Naive thymus-derived CD4-positive, alpha-beta T cell (primary cell): ENCODE measurements at regions not wholly inside any gene's neighbourhood (a gene's known extent, or its start where the extent isn't known, plus 50 kb on each side); places are given as distances from the start of the nearest gene placed in this dataset.

Source experiments
- ATAC-seq: fragments of 150-1000 bp; cut with Tn5 transposase; 2 replicates; pipeline ENCODE4 v1.10.0; 2021; ENCODE audit warnings: mild to moderate bottlenecking, moderate library complexity
- CTCF ChIA-PET: fragments of 350-600 bp; sonication (Branson Sonifier 250); formaldehyde crosslinking; loops from one replicate; lab custom pipeline; 2021; ENCODE audit warnings: antibody characterized with exemption; lab: Charles Lee
- POLR2A ChIA-PET: fragments of 350-600 bp; sonication (Branson Sonifier 250); formaldehyde crosslinking; loops from one replicate; lab custom pipeline; 2021; ENCODE audit warnings: antibody characterized with exemption, inconsistent platforms; lab: Charles Lee
- DNase-seq, 9 donors: peaks; one replicate each; pipeline versions ENCODE4 v3.0.0 to v3.0.0-alpha.2; 2020 to 2022; ENCODE audit warnings: mixed read lengths in 1 of 9
- H3K27ac ChIP-seq: one replicate; pipeline ENCODE4 v1.7.0; 2013; ENCODE audit warnings: mild to moderate bottlenecking, low read depth, low read length, moderate library complexity
- H3K27me3 ChIP-seq, 2 donors: one replicate each; pipeline ENCODE4 v1.7.0; 2013; ENCODE audit warnings: low read length in 2 of 2, mild to moderate bottlenecking in 2 of 2, moderate library complexity in 2 of 2; ENCODE audit not compliant: control insufficient read depth in 2 of 2, insufficient read depth in 2 of 2
- H3K36me3 ChIP-seq, 3 experiments: 1 replicate in 2 of 3; 2 replicates in 1 of 3; pipeline ENCODE4 v1.7.0; 2013; ENCODE audit warnings: low read length in 3 of 3, mild to moderate bottlenecking in 3 of 3, moderate library complexity in 1 of 3; ENCODE audit not compliant: insufficient read depth in 3 of 3, control insufficient read depth in 2 of 3
- H3K4me1 ChIP-seq, 2 donors: one replicate each; pipeline ENCODE4 v1.7.0; 2013; ENCODE audit warnings: low read length in 2 of 2, mild to moderate bottlenecking in 2 of 2, moderate library complexity in 1 of 2; ENCODE audit not compliant: control insufficient read depth in 2 of 2, insufficient read depth in 2 of 2
- H3K4me3 ChIP-seq: 2 replicates; pipeline ENCODE4 v1.7.0; 2013; ENCODE audit warnings: mild to moderate bottlenecking, low read length
- H3K9me3 ChIP-seq, 3 experiments: 1 replicate in 2 of 3; 2 replicates in 1 of 3; pipeline ENCODE4 v1.7.0; 2013; ENCODE audit warnings: low read length in 3 of 3; ENCODE audit not compliant: control insufficient read depth in 2 of 3
- H3K27ac Mint-ChIP-seq, 9 donors: one replicate each; pipeline ENCODE4 v1.8.0; 2020 to 2022; ENCODE audit warnings: mixed read lengths in 9 of 9, mild to moderate bottlenecking in 8 of 9, moderate library complexity in 5 of 9, inconsistent platforms in 2 of 9
- H3K27me3 Mint-ChIP-seq, 5 donors: one replicate each; pipeline ENCODE4 v1.8.0; 2021 to 2022; ENCODE audit warnings: mixed read lengths in 5 of 5, mild to moderate bottlenecking in 1 of 5
- H3K36me3 Mint-ChIP-seq, 5 donors: one replicate each; pipeline ENCODE4 v1.8.0; 2020 to 2022; ENCODE audit warnings: mixed read lengths in 5 of 5, mild to moderate bottlenecking in 3 of 5, inconsistent platforms in 1 of 5
- H3K4me1 Mint-ChIP-seq, 7 donors: one replicate each; pipeline ENCODE4 v1.8.0; 2020 to 2022; ENCODE audit warnings: mixed read lengths in 7 of 7, mild to moderate bottlenecking in 3 of 7, inconsistent platforms in 1 of 7
- H3K4me3 Mint-ChIP-seq, 10 donors: one replicate each; pipeline ENCODE4 v1.8.0; 2020 to 2022; ENCODE audit warnings: mild to moderate bottlenecking in 10 of 10, mixed read lengths in 10 of 10, moderate library complexity in 6 of 10, inconsistent platforms in 2 of 10
- H3K9me3 Mint-ChIP-seq, 11 donors: one replicate each; pipeline ENCODE4 v1.8.0; 2020 to 2022; ENCODE audit warnings: mixed read lengths in 11 of 11, mild to moderate bottlenecking in 4 of 11, inconsistent platforms in 1 of 11, moderate library complexity in 1 of 11
- intact Hi-C, 2 donors: fragments of 100-400 bp; cut with micrococcal nuclease; formaldehyde crosslinking; loops; one replicate each; pipeline ENCODE4 v1.15.1; 2023

DNA sequence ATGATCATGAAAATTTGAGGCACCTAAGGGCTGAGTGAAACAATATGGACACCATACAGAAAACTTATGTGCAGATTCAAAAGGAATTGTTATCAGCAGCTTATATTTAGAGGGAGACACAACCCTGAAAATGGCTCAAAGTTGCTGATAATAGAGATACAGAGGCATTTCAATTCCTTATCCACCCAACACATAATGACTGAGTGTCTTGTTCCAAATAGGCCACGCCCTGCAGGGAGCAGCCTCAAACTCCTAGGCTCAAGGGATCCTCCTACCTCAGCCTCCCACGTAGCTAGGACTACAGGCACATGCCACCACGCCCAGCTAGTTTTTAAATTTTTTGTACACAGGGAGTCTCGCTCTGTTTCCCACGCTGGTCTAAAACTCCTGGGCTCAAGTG, 79.0 kb downstream of the LBH start:
- Mint-ChIP-seq H3K27ac (peak overlapping the region in 6 of 9 donors; percentile 25 to 80 (median 69)), H3K36me3 (peaks cover 0 to 8% (median 6%) of the 10 kb centered on the region in 5 donors), H3K4me3 (peak overlapping the region in 5 of 10 donors; percentile 19 to 65 (median 51)), H3K9me3 (peaks cover 0 to 17% (median 4%) of the 10 kb centered on the region in 11 donors), H3K4me1 (peaks cover 23 to 63% (median 50%) of the 10 kb centered on the region in 7 donors), H3K27me3 (no peaks in the 10 kb centered on the region)
- H3K27ac ChIP-seq = no peak overlapping the region
- no peak for ATAC-seq
- H3K27me3 ChIP-seq = no peaks in the 10 kb centered on the region
- intact Hi-C loops = no loop called here
- no peak for DNase-seq
- peaks cover 6 to 30% of the 10 kb centered on the region in 2 donors for H3K4me1 ChIP-seq
- no peaks in the 10 kb centered on the region for H3K9me3 ChIP-seq
- POLR2A ChIA-PET = interaction anchor here (0.7 to 1.3 kb wide), 6 partner anchors 9 to 111 kb away, joined by 3 to 4 read pairs (median 3); no protein-coding TSS in a partner anchor
- CTCF ChIA-PET = interaction anchor here (0.6 to 1.0 kb wide), 2 partner anchors 70 to 153 kb away, joined by 3 read pairs; no protein-coding TSS in a partner anchor
- no peak overlapping the region for H3K4me3 ChIP-seq
- H3K36me3 ChIP-seq = no peaks in the 10 kb centered on the region

DNA sequence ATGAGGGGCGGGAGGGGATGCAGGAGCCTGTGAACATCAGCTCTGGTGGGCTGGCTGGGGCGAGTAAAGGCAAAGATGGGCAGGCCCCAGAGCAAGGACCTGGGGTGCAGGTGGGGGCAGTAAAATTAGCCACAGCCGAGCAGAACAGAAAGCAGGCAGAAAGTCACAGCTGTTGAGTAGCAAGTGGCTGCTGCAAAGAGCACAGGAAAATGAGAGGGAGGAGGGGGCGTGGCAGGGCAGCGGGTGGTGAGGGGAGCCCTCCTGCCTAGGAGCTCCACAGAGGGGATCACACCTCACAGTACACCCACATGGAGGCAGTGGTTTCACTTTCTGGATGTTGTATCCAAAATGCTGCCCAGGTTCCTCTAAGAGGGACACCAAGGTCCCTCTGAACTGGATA, 79.6 kb downstream of the LBH start:
- H3K4me3 Mint-ChIP-seq = peak overlapping the region in 8 of 10 donors; percentile 19 to 65 (median 49)
- H3K27ac ChIP-seq = no peak overlapping the region
- ATAC-seq = peak; percentile 12
- no peaks in the 10 kb centered on the region for H3K27me3 Mint-ChIP-seq
- ChIA-PET CTCF (interaction anchor here (0.6 to 1.0 kb wide), 2 partner anchors 71 to 153 kb away, joined by 3 read pairs; no protein-coding TSS in a partner anchor), POLR2A (interaction anchor here (0.7 to 1.3 kb wide), 5 partner anchors 9 to 111 kb away, joined by 3 to 4 read pairs (median 3); no protein-coding TSS in a partner anchor)
- H3K36me3 ChIP-seq = no peaks in the 10 kb centered on the region
- peaks cover 0 to 16% (median 4%) of the 10 kb centered on the region in 11 donors for H3K9me3 Mint-ChIP-seq
- no peak overlapping the region for H3K4me3 ChIP-seq
- peak overlapping the region; percentile 18 to 85 (median 65) for H3K27ac Mint-ChIP-seq
- H3K9me3 ChIP-seq = no peaks in the 10 kb centered on the region
- H3K4me1 Mint-ChIP-seq = peaks cover 28 to 66% (median 56%) of the 10 kb centered on the region in 7 donors
- H3K27me3 ChIP-seq = no peaks in the 10 kb centered on the region
- no peak for DNase-seq
- intact Hi-C loops = no loop called here
- peaks cover 0 to 11% (median 6%) of the 10 kb centered on the region in 5 donors for H3K36me3 Mint-ChIP-seq
- peaks cover 12 to 35% of the 10 kb centered on the region in 2 donors for H3K4me1 ChIP-seq

DNA sequence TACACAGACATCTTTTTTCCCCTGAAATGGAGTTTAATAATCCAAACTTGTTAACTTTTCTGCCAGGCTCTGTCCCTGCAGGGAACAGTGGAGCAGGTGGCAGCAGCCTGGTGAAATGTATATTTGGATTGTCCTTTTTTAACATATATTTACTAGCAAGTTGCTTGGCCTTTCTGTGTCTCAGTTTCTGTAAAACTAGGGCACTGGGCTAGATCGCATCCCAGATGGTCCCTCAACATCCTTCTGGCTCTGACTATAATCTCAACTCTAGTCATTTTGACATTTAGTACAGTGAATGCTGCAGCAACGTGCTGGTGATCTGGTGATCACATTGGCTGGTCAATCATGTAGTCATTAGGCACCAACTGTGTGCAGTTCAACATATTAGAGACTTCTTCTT, 80.4 kb downstream of the LBH start:
- H3K27me3 ChIP-seq = no peaks in the 10 kb centered on the region
- ATAC-seq = no peak
- Mint-ChIP-seq H3K27me3 (no peaks in the 10 kb centered on the region), H3K36me3 (peaks cover 0 to 16% (median 6%) of the 10 kb centered on the region in 5 donors), H3K27ac (peak overlapping the region in 3 of 9 donors; percentile 38 to 58 (median 55)), H3K9me3 (peaks cover 0 to 13% (median 4%) of the 10 kb centered on the region in 11 donors), H3K4me1 (peaks cover 35 to 73% (median 60%) of the 10 kb centered on the region in 7 donors), H3K4me3 (no peak overlapping the region)
- POLR2A ChIA-PET = interaction anchor here (0.7 kb wide), 1 partner anchor 13 kb away, joined by 3 read pairs; no protein-coding TSS in a partner anchor
- H3K9me3 ChIP-seq = no peaks in the 10 kb centered on the region
- H3K4me3 ChIP-seq = no peak overlapping the region
- CTCF ChIA-PET = no interaction called here
- peaks cover 15 to 43% of the 10 kb centered on the region in 2 donors for H3K4me1 ChIP-seq
- intact Hi-C loops = no loop called here
- no peak for DNase-seq
- no peaks in the 10 kb centered on the region for H3K36me3 ChIP-seq
- no peak overlapping the region for H3K27ac ChIP-seq

DNA sequence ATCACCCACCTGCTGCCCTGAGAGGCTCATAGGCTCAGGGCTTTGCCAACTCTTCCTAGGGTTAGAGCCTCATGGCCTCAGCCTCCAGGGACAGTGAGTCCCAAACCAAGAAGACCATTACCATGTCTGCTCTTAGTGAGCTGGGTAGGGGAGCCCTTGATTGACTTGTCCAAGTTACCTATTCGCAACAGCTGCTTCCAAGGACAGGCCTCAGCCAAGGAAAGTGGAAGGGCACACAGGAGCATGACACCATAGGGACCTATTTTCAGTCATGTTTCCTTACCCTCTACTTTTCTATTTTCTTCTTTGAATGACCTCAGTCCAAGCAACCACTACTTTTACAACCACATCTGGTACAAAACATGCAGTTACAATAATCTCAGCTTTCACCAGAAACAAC, 81.6 kb downstream of the LBH start:
- no peak for DNase-seq
- Mint-ChIP-seq H3K4me3 (no peak overlapping the region), H3K36me3 (peaks cover 0 to 16% (median 6%) of the 10 kb centered on the region in 5 donors), H3K27me3 (no peaks in the 10 kb centered on the region), H3K27ac (peak overlapping the region in 8 of 9 donors; percentile 17 to 76 (median 62)), H3K4me1 (peaks cover 37 to 79% (median 66%) of the 10 kb centered on the region in 7 donors), H3K9me3 (peaks cover 0 to 10% (median 4%) of the 10 kb centered on the region in 11 donors)
- H3K36me3 ChIP-seq = no peaks in the 10 kb centered on the region
- no peaks in the 10 kb centered on the region for H3K9me3 ChIP-seq
- POLR2A ChIA-PET = interaction anchor here (0.6 to 1.5 kb wide), 6 partner anchors 10 to 263 kb away, joined by 3 to 4 read pairs (median 3); no protein-coding TSS in a partner anchor
- no peak for ATAC-seq
- intact Hi-C loops = no loop called here
- CTCF ChIA-PET = no interaction called here
- H3K4me3 ChIP-seq = no peak overlapping the region
- H3K4me1 ChIP-seq = peaks cover 15 to 48% of the 10 kb centered on the region in 2 donors
- H3K27ac ChIP-seq = no peak overlapping the region
- no peaks in the 10 kb centered on the region for H3K27me3 ChIP-seq

- peak overlapping the region in 6 of 10 donors; percentile 13 to 61 (median 43) for H3K4me3 Mint-ChIP-seq
- H3K27ac Mint-ChIP-seq = peak overlapping the region; percentile 44 to 97 (median 89)
- peak overlapping the region; percentile 24 for H3K27ac ChIP-seq
- H3K4me3 ChIP-seq = no peak overlapping the region
- no peaks in the 10 kb centered on the region for H3K9me3 ChIP-seq
- no peak for DNase-seq
- H3K27me3 Mint-ChIP-seq = no peaks in the 10 kb centered on the region
- CTCF ChIA-PET = interaction anchor here (0.6 kb wide), 1 partner anchor 150 kb away, joined by 5 read pairs; no protein-coding TSS in a partner anchor
- peaks cover 0 to 16% (median 5%) of the 10 kb centered on the region in 11 donors for H3K9me3 Mint-ChIP-seq
- peaks cover 37 to 71% (median 63%) of the 10 kb centered on the region in 7 donors for H3K4me1 Mint-ChIP-seq
- peaks cover 15 to 45% of the 10 kb centered on the region in 2 donors for H3K4me1 ChIP-seq
- no peak for ATAC-seq
- intact Hi-C loops = loop anchor here (1.0 to 5.0 kb wide), 4 partner anchors 22 to 83 kb away; partner anchors contain the start of gene LBH (in 1 of the 2)
- H3K36me3 ChIP-seq = no peaks in the 10 kb centered on the region
- peaks cover 0 to 16% (median 6%) of the 10 kb centered on the region in 5 donors for H3K36me3 Mint-ChIP-seq
- H3K27me3 ChIP-seq = no peaks in the 10 kb centered on the region
- POLR2A ChIA-PET = interaction anchor here (0.7 to 1.1 kb wide), 2 partner anchors 22 to 81 kb away, joined by 3 read pairs; no protein-coding TSS in a partner anchor
These were observed 83.6 kb downstream of the LBH start for GRCh38 chr2:30314981-30315380.

GRCh38 chr2:30315391-30316063, 84.2 kb downstream of the LBH start:
- POLR2A ChIA-PET = interaction anchor here (0.6 to 1.1 kb wide), 3 partner anchors 22 to 81 kb away, joined by 3 read pairs; no protein-coding TSS in a partner anchor

More at GRCh38 chr2:30315391-30316063, 84.2 kb downstream of the LBH start:
- Histone ChIP-seq H3K27ac (peak overlapping the region; percentile 24), H3K27me3 (no peaks in the 10 kb centered on the region), H3K4me1 (peaks cover 15 to 40% of the 10 kb centered on the region in 2 donors), H3K36me3 (no peaks in the 10 kb centered on the region), H3K4me3 (no peak overlapping the region), H3K9me3 (no peaks in the 10 kb centered on the region)
- CTCF ChIA-PET = interaction anchor here (0.6 kb wide), 1 partner anchor 150 kb away, joined by 5 read pairs; no protein-coding TSS in a partner anchor
- DNase-seq (peak in 6 of 9 donors; percentile 22 to 51 (median 43)), ATAC-seq (peak; percentile 81)
- intact Hi-C loops = loop anchor here (1.0 to 5.0 kb wide), 4 partner anchors 21 to 83 kb away; partner anchors contain the start of gene LBH (in 1 of the 2)
- peak overlapping the region; percentile 75 to 97 (median 91) for H3K27ac Mint-ChIP-seq
- H3K4me3 Mint-ChIP-seq = peak overlapping the region; percentile 24 to 81 (median 71)
- no peaks in the 10 kb centered on the region for H3K27me3 Mint-ChIP-seq
- H3K9me3 Mint-ChIP-seq = peaks cover 0 to 16% (median 5%) of the 10 kb centered on the region in 11 donors
- peaks cover 0 to 16% (median 6%) of the 10 kb centered on the region in 5 donors for H3K36me3 Mint-ChIP-seq
- H3K4me1 Mint-ChIP-seq = peaks cover 35 to 65% (median 61%) of the 10 kb centered on the region in 7 donors
